Keratinocyte (primary cell): ENCODE measurements at regions not wholly inside any gene's neighbourhood (a gene's known extent, or its start where the extent isn't known, plus 50 kb on each side); places are given as distances from the start of the nearest gene placed in this dataset.

Source experiments
- DNase-seq: peaks from one replicate; pipeline ENCODE4 v3.0.0-alpha.2; 2011; ENCODE audit warnings: low read depth, missing footprints, low spot score
- FAIRE-seq: peaks from 2 replicates; lab custom pipeline; 2011; peaks lifted over from hg19 to GRCh38; lab: Jason Lieb, UNC
- H2AFZ ChIP-seq: 2 replicates; pipeline ENCODE4 v1.6.0; 2012; ENCODE audit warnings: low read length, control low read depth, inconsistent platforms; ENCODE audit not compliant: control insufficient read depth
- H3K27ac ChIP-seq: 2 replicates; pipeline ENCODE4 v1.5.1; 2011; ENCODE audit warnings: low read length; ENCODE audit not compliant: control insufficient read depth, insufficient read depth
- H3K27me3 ChIP-seq: 3 replicates; pipeline ENCODE4 v1.6.0; 2011; ENCODE audit warnings: low read length; ENCODE audit not compliant: control insufficient read depth, insufficient read depth; ENCODE audit errors: extremely low read depth
- H3K36me3 ChIP-seq, 2 experiments: 2 replicates in 1 of 2; 3 replicates in 1 of 2; pipeline ENCODE4 v1.5.1; 2011; ENCODE audit warnings: low read length in 2 of 2, mild to moderate bottlenecking in 1 of 2; ENCODE audit not compliant: control insufficient read depth in 2 of 2, insufficient read depth in 2 of 2; ENCODE audit errors: extremely low read depth in 1 of 2
- H3K4me1 ChIP-seq: 3 replicates; pipeline ENCODE4 v1.5.1; 2011; ENCODE audit warnings: low read length; ENCODE audit not compliant: control insufficient read depth, insufficient read depth; ENCODE audit errors: extremely low read depth
- H3K4me2 ChIP-seq: 3 replicates; pipeline ENCODE4 v1.6.0; 2011; ENCODE audit warnings: low read depth, low read length; ENCODE audit not compliant: control insufficient read depth, insufficient read depth; ENCODE audit errors: extremely low read depth
- H3K4me3 ChIP-seq, 3 experiments: fragments of 200-600 bp in 1 of 3; sonication (generic) in 1 of 3; 2 replicates in 2 of 3; 3 replicates in 1 of 3; pipeline ENCODE4 v1.5.1; 2011 to 2016; ENCODE audit warnings: low read length in 3 of 3, mild to moderate bottlenecking in 3 of 3, control low read depth in 2 of 3, inconsistent platforms in 1 of 3, low read depth in 1 of 3, mixed read lengths in 1 of 3, mixed run types in 1 of 3, moderate library complexity in 1 of 3; ENCODE audit not compliant: control insufficient read depth in 2 of 3, insufficient read depth in 2 of 3; ENCODE audit errors: extremely low read depth in 1 of 3
- H3K79me2 ChIP-seq: 2 replicates; pipeline ENCODE4 v1.6.0; 2012; ENCODE audit warnings: low read length; ENCODE audit not compliant: control insufficient read depth, insufficient read depth
- H3K9ac ChIP-seq: 3 replicates; pipeline ENCODE4 v1.6.0; 2011; ENCODE audit warnings: low read length; ENCODE audit not compliant: control insufficient read depth, insufficient read depth; ENCODE audit errors: extremely low read depth
- H3K9me1 ChIP-seq: 3 replicates; pipeline ENCODE4 v1.6.0; 2011; ENCODE audit warnings: low read length; ENCODE audit not compliant: control insufficient read depth, insufficient read depth; ENCODE audit errors: extremely low read depth
- H3K9me3 ChIP-seq: 2 replicates; pipeline ENCODE4 v1.5.1; 2012; ENCODE audit warnings: low read depth, low read length; ENCODE audit not compliant: control insufficient read depth
- H4K20me1 ChIP-seq: 3 replicates; pipeline ENCODE4 v1.6.0; 2011; ENCODE audit warnings: low read length; ENCODE audit not compliant: control insufficient read depth, insufficient read depth; ENCODE audit errors: extremely low read depth
- EZH2 ChIP-seq: IDR thresholded peaks from one replicate; pipeline ENCODE4 v1.6.1; 2012; ENCODE audit warnings: inconsistent platforms, mild to moderate bottlenecking, low read length, moderate library complexity
- dilution Hi-C: fragments of 300-500 bp; cut with MboI; formaldehyde crosslinking; loops from one replicate; pipeline ENCODE4 v1.7.0; 2020; ENCODE audit warnings: low sequenced_read_pairs; ENCODE audit not compliant: extremely low pct_ligation_motif_present
- TF ChIP-seq, protein P1 (sequence below), 3 experiments: IDR thresholded peaks in 1 of 3; conservative IDR thresholded peaks in 1 of 3; optimal IDR thresholded peaks in 1 of 3; 2 replicates in 2 of 3; 3 replicates in 1 of 3; pipeline versions ENCODE3 to v1.5.1; 2011; ENCODE audit warnings: low read length in 3 of 3, mild to moderate bottlenecking in 3 of 3, moderate library complexity in 2 of 3, control low read depth in 1 of 3, inconsistent platforms in 1 of 3; ENCODE audit not compliant: insufficient read depth in 2 of 3; ENCODE audit errors: extremely low read depth in 1 of 3

GRCh38 chr19:28008695-28009094, 1204.3 kb downstream of the UQCRFS1 start:
- TF ChIP-seq, protein P1, sequence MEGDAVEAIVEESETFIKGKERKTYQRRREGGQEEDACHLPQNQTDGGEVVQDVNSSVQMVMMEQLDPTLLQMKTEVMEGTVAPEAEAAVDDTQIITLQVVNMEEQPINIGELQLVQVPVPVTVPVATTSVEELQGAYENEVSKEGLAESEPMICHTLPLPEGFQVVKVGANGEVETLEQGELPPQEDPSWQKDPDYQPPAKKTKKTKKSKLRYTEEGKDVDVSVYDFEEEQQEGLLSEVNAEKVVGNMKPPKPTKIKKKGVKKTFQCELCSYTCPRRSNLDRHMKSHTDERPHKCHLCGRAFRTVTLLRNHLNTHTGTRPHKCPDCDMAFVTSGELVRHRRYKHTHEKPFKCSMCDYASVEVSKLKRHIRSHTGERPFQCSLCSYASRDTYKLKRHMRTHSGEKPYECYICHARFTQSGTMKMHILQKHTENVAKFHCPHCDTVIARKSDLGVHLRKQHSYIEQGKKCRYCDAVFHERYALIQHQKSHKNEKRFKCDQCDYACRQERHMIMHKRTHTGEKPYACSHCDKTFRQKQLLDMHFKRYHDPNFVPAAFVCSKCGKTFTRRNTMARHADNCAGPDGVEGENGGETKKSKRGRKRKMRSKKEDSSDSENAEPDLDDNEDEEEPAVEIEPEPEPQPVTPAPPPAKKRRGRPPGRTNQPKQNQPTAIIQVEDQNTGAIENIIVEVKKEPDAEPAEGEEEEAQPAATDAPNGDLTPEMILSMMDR (optimal IDR thresholded peaks at IDR 0.05 in 1 of 3, IDR thresholded peaks at IDR 0.05 in 1 of 3, conservative IDR thresholded peaks at IDR 0.05 in 1 of 3; ENCODE audit: extremely low read depth in 1 of 3, insufficient read depth in 2 of 3, low read length in 3 of 3) = no peak
- TF ChIP-seq EZH2 = no peak
- Histone ChIP-seq H3K4me2 (no peak overlapping the region), H3K9ac (no peak overlapping the region), H3K79me2 (no peaks in the 10 kb centered on the region), H2AFZ (no peak overlapping the region), H4K20me1 (no peaks in the 10 kb centered on the region), H3K27ac (no peak overlapping the region), H3K27me3 (no peaks in the 10 kb centered on the region), H3K36me3 (no peaks in the 10 kb centered on the region), H3K4me1 (no peaks in the 10 kb centered on the region), H3K9me1 (no peaks in the 10 kb centered on the region), H3K4me3 (no peak overlapping the region), H3K9me3 (peaks cover 2% of the 10 kb centered on the region)
- FAIRE-seq = no peak
- no peak for DNase-seq
- dilution Hi-C loops = no loop called here

DNA sequence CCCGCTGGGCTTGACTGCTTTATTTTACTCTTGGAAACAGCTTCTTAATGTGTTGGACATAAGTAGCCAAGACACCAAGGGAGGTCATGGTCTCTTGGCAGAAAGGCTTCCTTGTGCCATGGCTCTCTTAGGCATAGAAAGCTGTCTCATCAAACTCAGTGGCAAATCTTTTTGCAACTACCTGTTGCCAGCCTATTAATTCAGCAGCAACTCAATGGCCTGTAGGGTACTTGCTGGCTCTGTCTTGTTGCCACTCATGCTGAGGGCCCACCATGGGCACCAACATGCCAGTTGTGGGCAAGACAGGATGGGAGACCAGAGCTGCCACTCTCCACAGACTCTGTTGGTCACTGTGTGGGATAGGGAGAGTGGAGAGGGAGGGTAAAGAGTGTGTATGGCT, 1209.4 kb downstream of the UQCRFS1 start:
- FAIRE-seq (no peak), DNase-seq (no peak)
- TF ChIP-seq, protein P1 (optimal IDR thresholded peaks at IDR 0.05 in 1 of 3, IDR thresholded peaks at IDR 0.05 in 1 of 3, conservative IDR thresholded peaks at IDR 0.05 in 1 of 3; ENCODE audit: extremely low read depth in 1 of 3, insufficient read depth in 2 of 3, low read length in 3 of 3) = no peak
- TF ChIP-seq EZH2 = no peak
- H3K36me3 ChIP-seq = no peaks in the 10 kb centered on the region
- H4K20me1 ChIP-seq = no peaks in the 10 kb centered on the region
- no peaks in the 10 kb centered on the region for H3K9me1 ChIP-seq
- dilution Hi-C loops = no loop called here
- H3K9me3 ChIP-seq = no peaks in the 10 kb centered on the region
- H3K9ac ChIP-seq = no peak overlapping the region
- no peak overlapping the region for H3K27ac ChIP-seq
- H3K4me3 ChIP-seq = no peak overlapping the region
- H3K4me1 ChIP-seq = no peaks in the 10 kb centered on the region
- H3K4me2 ChIP-seq = no peak overlapping the region
- H3K79me2 ChIP-seq = no peaks in the 10 kb centered on the region
- no peak overlapping the region for H2AFZ ChIP-seq
- no peaks in the 10 kb centered on the region for H3K27me3 ChIP-seq
